ENCODE measurements at regions not wholly inside any gene's neighbourhood (a gene's known extent, or its start where the extent isn't known, plus 50 kb on each side); places are given as distances from the start of the nearest gene placed in this dataset.
"Not testable (repeated sequence)": the region's sequence is repeated elsewhere in the genome, so short reads cannot be mapped to it uniquely, and the experiment has no call there.

DNA sequence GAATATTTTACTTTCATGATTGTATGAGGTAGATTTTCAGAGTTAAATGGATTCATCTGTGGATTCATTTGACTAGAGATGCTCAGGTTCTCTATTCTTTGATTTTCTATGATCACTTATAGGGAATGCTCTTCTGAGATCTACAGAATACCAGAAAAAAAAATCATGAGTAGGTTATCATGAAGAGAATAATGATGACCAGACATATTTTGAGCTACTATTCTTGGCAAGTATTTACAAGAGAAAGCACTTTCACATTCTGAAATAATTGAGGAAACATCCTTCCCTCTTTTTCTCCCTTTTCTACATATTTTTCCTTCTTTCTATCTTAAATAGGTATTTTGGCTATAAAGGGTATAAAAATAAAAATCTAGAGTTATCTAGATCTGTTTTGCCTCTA lies 543.0 kb upstream of the TUSC1 start:
- H3K27me3 Mint-ChIP-seq: no peaks in the 10 kb centered on the region

DNA sequence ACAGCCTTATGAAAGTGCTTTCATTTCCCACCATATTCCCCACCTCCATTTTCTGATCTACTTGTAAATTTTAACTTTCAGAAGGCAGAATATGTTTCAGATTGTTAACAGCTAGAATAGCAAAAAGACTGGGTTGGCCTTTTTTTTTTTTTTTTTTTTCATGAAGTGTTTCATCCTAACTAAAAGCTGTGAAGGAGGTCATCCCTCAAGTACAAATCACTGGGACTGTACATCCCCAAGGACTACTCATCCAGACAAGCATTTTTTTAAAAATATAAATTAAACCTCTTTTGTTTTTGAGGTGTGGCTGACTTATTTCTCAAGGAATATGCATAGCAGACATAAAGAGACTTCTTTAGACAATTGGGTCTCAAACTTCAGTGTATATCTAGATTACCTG lies 542.1 kb upstream of the TUSC1 start:
- Mint-ChIP-seq H3K4me3 (no peak overlapping the region), H3K4me1 (no peaks in the 10 kb centered on the region), H3K27ac (no peak overlapping the region), H3K9me3 (peaks cover 3 to 22% (median 13%) of the 10 kb centered on the region in 7 donors), H3K36me3 (no peaks in the 10 kb centered on the region), H3K27me3 (no peaks in the 10 kb centered on the region)
- H3K36me3 ChIP-seq (ENCODE audit: control insufficient read depth, insufficient read depth, low read length): no peaks in the 10 kb centered on the region
- no peak overlapping the region for H3K4me3 ChIP-seq (ENCODE audit: low read depth, low read length)
- H3K27me3 ChIP-seq (ENCODE audit: control insufficient read depth, insufficient read depth, low read length): no peaks in the 10 kb centered on the region
- H3K9me3 ChIP-seq (ENCODE audit: control insufficient read depth in 2 of 2, low read length in 2 of 2): no peaks in the 10 kb centered on the region
- H3K27ac ChIP-seq (ENCODE audit: insufficient read depth, low read length, poor library complexity, severe bottlenecking): no peak overlapping the region
- ATAC-seq (ENCODE audit: low read depth in 2 of 2) (no peak), DNase-seq (no peak)
- no peaks in the 10 kb centered on the region for H3K4me1 ChIP-seq (ENCODE audit: control insufficient read depth, insufficient read depth, low read length, poor library complexity, severe bottlenecking)

More for the DNA sequence above, 543.0 kb upstream of the TUSC1 start:
- Histone ChIP-seq H3K27me3 (ENCODE audit: control insufficient read depth, insufficient read depth, low read length) (no peaks in the 10 kb centered on the region), H3K9me3 (ENCODE audit: control insufficient read depth in 2 of 2, low read length in 2 of 2) (no peaks in the 10 kb centered on the region), H3K27ac (ENCODE audit: insufficient read depth, low read length, poor library complexity, severe bottlenecking) (no peak overlapping the region), H3K36me3 (ENCODE audit: control insufficient read depth, insufficient read depth, low read length) (no peaks in the 10 kb centered on the region), H3K4me1 (ENCODE audit: control insufficient read depth, insufficient read depth, low read length, poor library complexity, severe bottlenecking) (no peaks in the 10 kb centered on the region), H3K4me3 (ENCODE audit: low read depth, low read length) (no peak overlapping the region)
- no peak overlapping the region for H3K27ac Mint-ChIP-seq
- no peaks in the 10 kb centered on the region for H3K36me3 Mint-ChIP-seq
- no peak overlapping the region for H3K4me3 Mint-ChIP-seq
- H3K4me1 Mint-ChIP-seq: no peaks in the 10 kb centered on the region
- no peak for ATAC-seq (ENCODE audit: low read depth in 2 of 2)
- peaks cover 2 to 22% (median 12%) of the 10 kb centered on the region in 7 donors for H3K9me3 Mint-ChIP-seq
- no peak for DNase-seq

DNA sequence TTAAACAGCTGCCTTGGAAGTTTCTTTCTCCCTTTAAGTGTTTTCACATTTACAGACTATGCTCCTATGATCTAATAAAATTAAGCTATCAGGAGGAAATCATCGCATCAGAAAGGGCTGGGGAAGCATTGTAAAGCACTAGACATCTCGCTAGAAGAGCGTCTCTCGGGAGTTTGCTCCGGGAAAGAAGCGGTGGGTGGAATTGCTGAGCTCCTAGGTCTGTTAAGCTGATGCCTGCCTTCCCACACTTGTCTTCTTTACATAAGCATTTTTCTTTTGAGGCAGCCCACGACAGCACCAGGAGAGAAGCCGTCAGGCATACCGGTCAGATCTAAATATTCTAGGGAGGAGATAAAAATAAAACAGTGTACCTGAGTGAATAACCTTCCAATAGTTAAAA lies 541.7 kb upstream of the TUSC1 start:
- H3K36me3 Mint-ChIP-seq: no peaks in the 10 kb centered on the region
- DNase-seq (no peak), ATAC-seq (ENCODE audit: low read depth in 2 of 2) (no peak)
- no peaks in the 10 kb centered on the region for H3K27me3 ChIP-seq (ENCODE audit: control insufficient read depth, insufficient read depth, low read length)
- H3K9me3 ChIP-seq (ENCODE audit: control insufficient read depth in 2 of 2, low read length in 2 of 2): no peaks in the 10 kb centered on the region
- H3K27me3 Mint-ChIP-seq: no peaks in the 10 kb centered on the region
- no peaks in the 10 kb centered on the region for H3K4me1 Mint-ChIP-seq
- no peak overlapping the region for H3K27ac ChIP-seq (ENCODE audit: insufficient read depth, low read length, poor library complexity, severe bottlenecking)
- no peak overlapping the region for H3K4me3 Mint-ChIP-seq
- H3K9me3 Mint-ChIP-seq: peaks cover 3 to 22% (median 11%) of the 10 kb centered on the region in 7 donors
- no peak overlapping the region for H3K4me3 ChIP-seq (ENCODE audit: low read depth, low read length)
- no peaks in the 10 kb centered on the region for H3K4me1 ChIP-seq (ENCODE audit: control insufficient read depth, insufficient read depth, low read length, poor library complexity, severe bottlenecking)
- H3K36me3 ChIP-seq (ENCODE audit: control insufficient read depth, insufficient read depth, low read length): no peaks in the 10 kb centered on the region
- H3K27ac Mint-ChIP-seq: no peak overlapping the region

DNA sequence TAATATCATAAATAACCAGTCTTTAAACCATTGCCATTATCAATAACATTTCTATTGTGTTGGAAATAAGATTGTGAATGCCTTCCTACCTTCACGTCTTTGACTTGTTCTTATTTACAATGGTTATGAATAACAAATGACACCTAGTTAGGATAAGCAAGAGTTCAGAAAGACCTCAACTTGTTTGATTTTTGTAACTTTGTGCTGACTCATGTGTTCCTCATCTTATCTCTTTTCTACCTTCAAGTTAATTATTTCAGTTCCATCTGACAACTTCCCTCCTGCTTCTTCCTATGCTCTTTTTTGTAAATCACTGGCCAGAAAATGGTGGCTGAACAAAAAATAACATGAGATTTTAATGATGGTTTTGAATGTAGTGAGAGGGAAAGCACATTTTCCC lies 538.5 kb upstream of the TUSC1 start:
- H3K4me1 ChIP-seq (ENCODE audit: control insufficient read depth, insufficient read depth, low read length, poor library complexity, severe bottlenecking): no peaks in the 10 kb centered on the region
- H3K4me3 Mint-ChIP-seq: no peak overlapping the region
- H3K9me3 Mint-ChIP-seq: peaks cover 2 to 28% (median 12%) of the 10 kb centered on the region in 7 donors
- H3K27me3 ChIP-seq (ENCODE audit: control insufficient read depth, insufficient read depth, low read length): no peaks in the 10 kb centered on the region
- peak overlapping the region in 1 of 3 donors; percentile 68 for H3K27ac Mint-ChIP-seq
- H3K36me3 Mint-ChIP-seq: no peaks in the 10 kb centered on the region
- H3K36me3 ChIP-seq (ENCODE audit: control insufficient read depth, insufficient read depth, low read length): no peaks in the 10 kb centered on the region
- no peak overlapping the region for H3K27ac ChIP-seq (ENCODE audit: insufficient read depth, low read length, poor library complexity, severe bottlenecking)
- DNase-seq: no peak
- H3K4me1 Mint-ChIP-seq: no peaks in the 10 kb centered on the region
- H3K27me3 Mint-ChIP-seq: no peaks in the 10 kb centered on the region
- H3K9me3 ChIP-seq (ENCODE audit: control insufficient read depth in 2 of 2, low read length in 2 of 2): peaks cover 0 to 4% of the 10 kb centered on the region in 2 experiments
- ATAC-seq (ENCODE audit: low read depth in 2 of 2): no peak
- no peak overlapping the region for H3K4me3 ChIP-seq (ENCODE audit: low read depth, low read length)

DNA sequence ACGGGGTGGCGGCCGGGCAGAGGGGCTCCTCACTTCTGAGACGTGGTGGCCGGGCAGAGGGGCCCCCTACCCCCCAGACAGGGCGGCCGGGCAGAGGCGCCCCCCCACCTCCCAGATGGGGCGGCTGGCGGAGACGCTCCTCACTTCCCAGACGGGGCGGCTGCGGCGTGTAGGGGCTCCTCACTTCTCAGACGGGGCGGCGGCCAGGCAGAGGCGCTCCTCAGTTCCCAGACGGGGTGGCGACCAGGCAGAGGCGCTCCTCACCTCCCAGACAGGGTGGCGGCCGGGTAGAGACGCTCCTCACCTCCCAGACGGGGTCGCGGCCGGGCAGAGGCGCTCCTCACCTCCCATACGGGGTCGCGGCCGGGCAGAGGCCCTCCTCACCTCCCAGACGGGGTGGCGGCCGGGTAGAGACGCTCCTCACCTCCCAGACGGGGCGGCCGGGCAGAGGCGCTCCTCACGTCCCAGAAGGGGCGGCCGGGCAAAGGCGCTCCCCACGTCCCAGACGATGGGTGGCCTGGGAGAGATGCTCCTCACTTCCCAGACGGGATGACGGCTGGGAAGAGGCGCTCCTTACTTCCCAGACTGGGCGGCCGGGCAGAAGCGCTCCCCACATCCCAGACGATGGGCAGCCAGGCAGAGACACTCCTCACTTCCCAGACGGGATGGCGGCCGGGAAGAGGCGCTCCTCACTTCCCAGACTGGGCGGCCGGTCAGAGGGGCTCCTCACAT lies 536.6 kb upstream of the TUSC1 start:
- H3K9me3 ChIP-seq (ENCODE audit: control insufficient read depth in 2 of 2, low read length in 2 of 2); H3K27me3 ChIP-seq (ENCODE audit: control insufficient read depth, insufficient read depth, low read length); H3K4me1 Mint-ChIP-seq; H3K36me3 Mint-ChIP-seq; H3K4me1 ChIP-seq (ENCODE audit: control insufficient read depth, insufficient read depth, low read length, poor library complexity, severe bottlenecking); DNase-seq; H3K27me3 Mint-ChIP-seq; ATAC-seq (ENCODE audit: low read depth in 2 of 2); H3K4me3 Mint-ChIP-seq; H3K4me3 ChIP-seq (ENCODE audit: low read depth, low read length); H3K36me3 ChIP-seq (ENCODE audit: control insufficient read depth, insufficient read depth, low read length); H3K27ac Mint-ChIP-seq; H3K27ac ChIP-seq (ENCODE audit: insufficient read depth, low read length, poor library complexity, severe bottlenecking): not testable (repeated sequence)
- H3K9me3 Mint-ChIP-seq: peaks cover 3 to 33% (median 12%) of the 10 kb centered on the region in 7 donors

DNA sequence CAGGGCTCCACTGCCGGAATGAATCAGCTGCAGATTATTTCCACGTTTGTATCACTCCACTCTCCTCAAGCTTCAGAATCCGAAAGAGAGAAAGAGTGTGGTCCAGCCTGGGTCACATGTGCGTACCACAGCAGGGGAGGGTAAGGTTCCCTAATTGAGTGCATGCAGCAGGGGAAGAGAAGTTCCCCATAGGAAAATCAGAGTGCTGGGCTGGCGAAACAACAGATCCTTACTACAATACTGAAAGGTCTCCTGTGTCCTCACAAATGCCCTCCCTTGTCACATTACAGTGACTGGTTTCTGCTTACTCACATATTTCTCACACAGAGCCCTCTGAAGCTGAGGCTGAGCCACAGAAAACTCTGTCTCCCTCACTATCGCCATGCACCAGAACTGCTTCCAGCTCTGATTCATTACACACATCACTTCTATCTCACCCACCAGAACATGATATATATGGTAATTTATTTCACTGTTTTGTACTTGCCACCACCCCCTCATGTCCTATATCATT lies 532.2 kb upstream of the TUSC1 start:
- Mint-ChIP-seq H3K27me3 (no peaks in the 10 kb centered on the region), H3K27ac (no peak overlapping the region), H3K36me3 (no peaks in the 10 kb centered on the region), H3K9me3 (peaks cover 0 to 22% (median 6%) of the 10 kb centered on the region in 7 donors), H3K4me1 (no peaks in the 10 kb centered on the region), H3K4me3 (no peak overlapping the region)
- Histone ChIP-seq H3K36me3 (ENCODE audit: control insufficient read depth, insufficient read depth, low read length) (no peaks in the 10 kb centered on the region), H3K4me1 (ENCODE audit: control insufficient read depth, insufficient read depth, low read length, poor library complexity, severe bottlenecking) (no peaks in the 10 kb centered on the region), H3K27ac (ENCODE audit: insufficient read depth, low read length, poor library complexity, severe bottlenecking) (no peak overlapping the region), H3K27me3 (ENCODE audit: control insufficient read depth, insufficient read depth, low read length) (no peaks in the 10 kb centered on the region), H3K4me3 (ENCODE audit: low read depth, low read length) (no peak overlapping the region), H3K9me3 (ENCODE audit: control insufficient read depth in 2 of 2, low read length in 2 of 2) (peaks cover 0 to 4% of the 10 kb centered on the region in 2 experiments)
- DNase-seq (no peak), ATAC-seq (ENCODE audit: low read depth in 2 of 2) (no peak)

DNA sequence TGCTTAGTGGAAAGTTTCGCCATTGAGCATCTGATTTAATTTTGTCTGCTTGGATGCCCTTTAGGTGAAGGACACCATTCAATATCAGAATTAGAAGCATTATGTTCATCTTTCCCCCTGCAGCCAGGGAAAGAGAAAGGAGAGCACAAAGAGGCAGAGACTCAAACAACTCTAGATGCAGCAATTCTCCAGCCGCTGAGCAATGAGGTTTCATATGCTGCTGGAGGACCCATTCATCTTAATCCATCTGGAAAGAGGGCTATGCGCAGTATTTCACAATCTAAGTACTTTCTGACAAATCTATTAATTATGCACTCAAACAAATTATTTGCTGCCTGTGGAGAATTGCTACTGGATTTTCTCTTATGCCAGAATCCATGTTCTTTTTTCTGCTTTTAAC lies 527.0 kb upstream of the TUSC1 start:
- Histone ChIP-seq H3K4me1 (ENCODE audit: control insufficient read depth, insufficient read depth, low read length, poor library complexity, severe bottlenecking) (no peaks in the 10 kb centered on the region), H3K4me3 (ENCODE audit: low read depth, low read length) (no peak overlapping the region), H3K27me3 (ENCODE audit: control insufficient read depth, insufficient read depth, low read length) (no peaks in the 10 kb centered on the region), H3K36me3 (ENCODE audit: control insufficient read depth, insufficient read depth, low read length) (no peaks in the 10 kb centered on the region), H3K27ac (ENCODE audit: insufficient read depth, low read length, poor library complexity, severe bottlenecking) (no peak overlapping the region), H3K9me3 (ENCODE audit: control insufficient read depth in 2 of 2, low read length in 2 of 2) (no peaks in the 10 kb centered on the region)
- no peak overlapping the region for H3K27ac Mint-ChIP-seq
- H3K4me3 Mint-ChIP-seq: no peak overlapping the region
- no peaks in the 10 kb centered on the region for H3K4me1 Mint-ChIP-seq
- peaks cover 0 to 17% (median 3%) of the 10 kb centered on the region in 7 donors for H3K9me3 Mint-ChIP-seq
- H3K36me3 Mint-ChIP-seq: no peaks in the 10 kb centered on the region
- ATAC-seq (ENCODE audit: low read depth in 2 of 2) (no peak), DNase-seq (no peak)
- no peaks in the 10 kb centered on the region for H3K27me3 Mint-ChIP-seq

DNA sequence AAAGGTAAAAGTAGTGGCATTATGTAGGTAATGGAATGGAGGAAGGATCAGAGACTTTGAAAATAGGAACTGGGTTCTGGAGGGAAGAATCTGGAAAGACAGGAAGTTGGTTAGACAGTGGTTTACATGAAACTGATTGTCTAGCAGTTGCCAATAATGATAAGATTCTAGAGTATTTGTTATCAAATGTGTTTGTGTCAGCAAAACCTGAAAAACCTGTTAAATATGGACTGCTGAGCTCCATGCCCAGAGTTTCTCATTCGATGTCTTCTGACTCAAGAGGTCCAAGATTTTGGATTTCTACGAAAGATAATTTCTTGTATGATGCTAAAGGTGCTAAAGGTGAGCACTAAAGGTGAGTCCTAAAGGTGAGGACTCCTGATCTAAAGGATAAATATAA lies 515.0 kb upstream of the TUSC1 start:
- no peaks in the 10 kb centered on the region for H3K27me3 Mint-ChIP-seq
- H3K4me3 Mint-ChIP-seq: no peak overlapping the region
- Histone ChIP-seq H3K27me3 (ENCODE audit: control insufficient read depth, insufficient read depth, low read length) (no peaks in the 10 kb centered on the region), H3K27ac (ENCODE audit: insufficient read depth, low read length, poor library complexity, severe bottlenecking) (no peak overlapping the region), H3K4me1 (ENCODE audit: control insufficient read depth, insufficient read depth, low read length, poor library complexity, severe bottlenecking) (no peaks in the 10 kb centered on the region), H3K36me3 (ENCODE audit: control insufficient read depth, insufficient read depth, low read length) (no peaks in the 10 kb centered on the region), H3K9me3 (ENCODE audit: control insufficient read depth in 2 of 2, low read length in 2 of 2) (peaks cover 0 to 11% of the 10 kb centered on the region in 2 experiments), H3K4me3 (ENCODE audit: low read depth, low read length) (no peak overlapping the region)
- H3K27ac Mint-ChIP-seq: no peak overlapping the region
- no peaks in the 10 kb centered on the region for H3K4me1 Mint-ChIP-seq
- ATAC-seq (ENCODE audit: low read depth in 2 of 2): no peak
- no peak for DNase-seq
- H3K9me3 Mint-ChIP-seq: peaks cover 0 to 25% (median 9%) of the 10 kb centered on the region in 7 donors
- no peaks in the 10 kb centered on the region for H3K36me3 Mint-ChIP-seq
